GM19395 (cell line): ENCODE measurements at regions not wholly inside any gene's neighbourhood (a gene's known extent, or its start where the extent isn't known, plus 50 kb on each side); places are given as distances from the start of the nearest gene placed in this dataset.

ENCODE experiments used
- ATAC-seq: cut with Tn5 transposase; IDR thresholded peaks from one replicate; pipeline ENCODE4 v1.9.1; 2021; ENCODE audit warnings: mild to moderate bottlenecking, moderate library complexity; ENCODE audit not compliant: unreplicated experiment

- no peak for ATAC-seq
Measured at GRCh38 chr18:45373286-45373880, 241.9 kb upstream of the SLC14A2 start.

- ATAC-seq = no peak
Measured at GRCh38 chr18:45374236-45374635, 241.0 kb upstream of the SLC14A2 start.

- ATAC-seq = no peak
Measured at GRCh38 chr18:45374878-45375630, 240.2 kb upstream of the SLC14A2 start.

- no peak for ATAC-seq
Measured at GRCh38 chr18:45376193-45376592, 239.1 kb upstream of the SLC14A2 start.

GRCh38 chr18:45378308-45378707 lies 237.0 kb upstream of the SLC14A2 start:
- no peak for ATAC-seq

- ATAC-seq = no peak
Measured at GRCh38 chr18:45378933-45379332, 236.3 kb upstream of the SLC14A2 start.

GRCh38 chr18:45379903-45380302 lies 235.4 kb upstream of the SLC14A2 start:
- peak; percentile 73 for ATAC-seq

GRCh38 chr18:45381282-45381681 lies 234.0 kb upstream of the SLC14A2 start:
- no peak for ATAC-seq

GRCh38 chr18:45383228-45383627 lies 232.0 kb upstream of the SLC14A2 start:
- no peak for ATAC-seq

GRCh38 chr18:45384137-45384961 lies 230.9 kb upstream of the SLC14A2 start:
- no peak for ATAC-seq

- no peak for ATAC-seq
Measured at GRCh38 chr18:45384962-45385315, 230.3 kb upstream of the SLC14A2 start.

- no peak for ATAC-seq
Measured at GRCh38 chr18:45386041-45386655, 229.1 kb upstream of the SLC14A2 start.

- no peak for ATAC-seq
Measured at GRCh38 chr18:45387229-45387628, 228.0 kb upstream of the SLC14A2 start.

- no peak for ATAC-seq
Measured at GRCh38 chr18:45398448-45398847, 216.8 kb upstream of the SLC14A2 start.

GRCh38 chr18:45399146-45399545 lies 216.1 kb upstream of the SLC14A2 start:
- ATAC-seq = no peak

- ATAC-seq = no peak
Measured at GRCh38 chr18:45399643-45400042, 215.6 kb upstream of the SLC14A2 start.

GRCh38 chr18:45402485-45403056 lies 212.7 kb upstream of the SLC14A2 start:
- no peak for ATAC-seq

- ATAC-seq = no peak
Measured at GRCh38 chr18:45403341-45404049, 211.8 kb upstream of the SLC14A2 start.

GRCh38 chr18:45408218-45408617 lies 207.1 kb upstream of the SLC14A2 start:
- no peak for ATAC-seq

- no peak for ATAC-seq
Measured at GRCh38 chr18:45409971-45410370, 205.3 kb upstream of the SLC14A2 start.
